ENCODE measurements at regions not wholly inside any gene's neighbourhood (a gene's known extent, or its start where the extent isn't known, plus 50 kb on each side); places are given as distances from the start of the nearest gene placed in this dataset.

DNA sequence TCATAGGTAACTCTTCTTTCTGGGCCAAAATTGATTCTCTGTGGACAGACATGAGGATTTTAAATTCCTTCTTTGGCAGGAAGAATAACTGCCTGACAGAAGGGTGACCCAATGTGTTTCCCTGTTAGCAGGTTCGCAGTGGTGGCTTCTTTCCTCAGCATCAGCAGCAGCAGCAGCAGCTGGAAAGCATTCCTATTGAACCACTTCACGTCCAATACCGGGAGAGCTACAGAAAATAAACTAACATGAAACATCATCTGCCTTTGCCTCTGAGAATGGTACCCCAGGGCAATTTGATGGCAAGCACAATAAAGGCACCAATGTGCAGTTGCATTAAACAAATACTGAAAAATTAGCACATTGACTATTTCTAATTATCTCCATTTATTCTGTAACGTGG is 214.5 kb downstream of the TMEM167A start:
- TF ChIP-seq, protein P1, sequence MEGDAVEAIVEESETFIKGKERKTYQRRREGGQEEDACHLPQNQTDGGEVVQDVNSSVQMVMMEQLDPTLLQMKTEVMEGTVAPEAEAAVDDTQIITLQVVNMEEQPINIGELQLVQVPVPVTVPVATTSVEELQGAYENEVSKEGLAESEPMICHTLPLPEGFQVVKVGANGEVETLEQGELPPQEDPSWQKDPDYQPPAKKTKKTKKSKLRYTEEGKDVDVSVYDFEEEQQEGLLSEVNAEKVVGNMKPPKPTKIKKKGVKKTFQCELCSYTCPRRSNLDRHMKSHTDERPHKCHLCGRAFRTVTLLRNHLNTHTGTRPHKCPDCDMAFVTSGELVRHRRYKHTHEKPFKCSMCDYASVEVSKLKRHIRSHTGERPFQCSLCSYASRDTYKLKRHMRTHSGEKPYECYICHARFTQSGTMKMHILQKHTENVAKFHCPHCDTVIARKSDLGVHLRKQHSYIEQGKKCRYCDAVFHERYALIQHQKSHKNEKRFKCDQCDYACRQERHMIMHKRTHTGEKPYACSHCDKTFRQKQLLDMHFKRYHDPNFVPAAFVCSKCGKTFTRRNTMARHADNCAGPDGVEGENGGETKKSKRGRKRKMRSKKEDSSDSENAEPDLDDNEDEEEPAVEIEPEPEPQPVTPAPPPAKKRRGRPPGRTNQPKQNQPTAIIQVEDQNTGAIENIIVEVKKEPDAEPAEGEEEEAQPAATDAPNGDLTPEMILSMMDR (IDR thresholded peaks at IDR 0.05) = no peak
- TF ChIP-seq EP300 (IDR thresholded peaks at IDR 0.05; ENCODE audit: low read depth) = no peak

Measured in transverse colon (tissue), 3 donors.